PC-3 (cell line): ENCODE measurements at regions not wholly inside any gene's neighbourhood (a gene's known extent, or its start where the extent isn't known, plus 50 kb on each side); places are given as distances from the start of the nearest gene placed in this dataset.

Experiments used
- ATAC-seq: fragments of 200-7000 bp; cut with Tn5 transposase; 2 replicates; pipeline ENCODE4 v1.9.1; 2020; ENCODE audit warnings: mild to moderate bottlenecking, moderate library complexity
- BruUV-seq: library from RNA; stranded (reverse); fragments of 400-500 nt; replicated peaks from 2 replicates; lab custom pipeline; 2021; lab: Mats Ljungman, UMichigan
- CTCF ChIA-PET: fragments of 300-600 bp; sonication (Branson Sonifier 250); formaldehyde crosslinking; loops from one replicate; lab custom pipeline; 2022; ENCODE audit warnings: antibody characterized with exemption; lab: Charles Lee
- POLR2A ChIA-PET: fragments of 300-600 bp; sonication (Branson Sonifier 250); formaldehyde crosslinking; loops from one replicate; lab custom pipeline; 2022; ENCODE audit warnings: antibody characterized with exemption; ENCODE audit not compliant: unreplicated experiment; lab: Charles Lee
- DNase-seq: peaks from one replicate; pipeline ENCODE4 v3.0.0-alpha.2; 2015
- H2AFZ ChIP-seq: fragments of 300-600 bp; sonication (generic); 2 replicates; pipeline ENCODE4 v1.6.0; 2016; ENCODE audit warnings: antibody characterized with exemption, low read length
- H3F3A ChIP-seq: fragments of 300-600 bp; sonication (generic); one replicate; pipeline ENCODE4 v1.6.0; 2017; ENCODE audit warnings: antibody characterized with exemption, low read length, control low read depth, mild to moderate bottlenecking; ENCODE audit not compliant: unreplicated experiment
- H3K27ac ChIP-seq: fragments of 300-600 bp; sonication (generic); 2 replicates; pipeline ENCODE4 v1.5.1; 2016; ENCODE audit warnings: mild to moderate bottlenecking, low read length
- H3K27me3 ChIP-seq: fragments of 300-600 bp; sonication (generic); 2 replicates; pipeline ENCODE4 v1.6.1; 2016; ENCODE audit warnings: low read length, mixed read lengths
- H3K36me3 ChIP-seq: fragments of 300-600 bp; sonication (generic); 2 replicates; pipeline ENCODE4 v1.6.1; 2016; ENCODE audit warnings: low read depth, mixed run types, low read length, mixed read lengths
- H3K4me1 ChIP-seq: fragments of 300-600 bp; sonication (generic); 2 replicates; pipeline ENCODE4 v1.5.1; 2016; ENCODE audit warnings: low read length; ENCODE audit not compliant: insufficient read depth
- H3K4me2 ChIP-seq: fragments of 300-600 bp; sonication (generic); 2 replicates; pipeline ENCODE4 v1.6.0; 2016; ENCODE audit warnings: low read length
- H3K4me3 ChIP-seq: fragments of 300-600 bp; sonication (generic); 2 replicates; pipeline ENCODE4 v1.5.1; 2016; ENCODE audit warnings: mild to moderate bottlenecking, low read length, mixed read lengths
- H3K79me2 ChIP-seq: fragments of 300-600 bp; sonication (generic); 2 replicates; pipeline ENCODE4 v1.6.1; 2017; ENCODE audit warnings: low read length, mixed read lengths
- H3K9ac ChIP-seq: fragments of 300-600 bp; sonication (generic); 2 replicates; pipeline ENCODE4 v1.6.0; 2016; ENCODE audit warnings: mild to moderate bottlenecking, low read length
- H3K9me2 ChIP-seq: fragments of 300-600 bp; sonication (generic); replicated peaks from 2 replicates; pipeline ENCODE4 v1.6.1; 2016; ENCODE audit warnings: mixed run types, low read length, mixed read lengths
- H3K9me3 ChIP-seq: fragments of 300-600 bp; sonication (generic); 2 replicates; pipeline ENCODE4 v1.6.1; 2016; ENCODE audit warnings: low read length, mixed read lengths
- H4K20me1 ChIP-seq: fragments of 300-600 bp; sonication (generic); 2 replicates; pipeline ENCODE4 v1.6.1; 2016; ENCODE audit warnings: low read length, mixed read lengths
- EZH2 ChIP-seq: fragments of 300-600 bp; sonication (generic); IDR thresholded peaks from one replicate; pipeline ENCODE4 v1.6.1; 2017; ENCODE audit warnings: antibody characterized with exemption, mild to moderate bottlenecking, low read length; ENCODE audit not compliant: unreplicated experiment
- EZH2phosphoT487 ChIP-seq: fragments of 300-600 bp; sonication (generic); IDR thresholded peaks from 2 replicates; pipeline ENCODE4 v1.6.1; 2018; ENCODE audit warnings: mild to moderate bottlenecking, antibody characterized with exemption, low read length, borderline replicate concordance
- intact Hi-C: fragments of 100-400 bp; cut with micrococcal nuclease; formaldehyde crosslinking; loops from 2 replicates; pipeline ENCODE4 v1.9.0; 2023
- TF ChIP-seq, protein P1 (sequence below): fragments of 300-600 bp; sonication (generic); conservative IDR thresholded peaks from 2 replicates; pipeline ENCODE4 v1.5.1; 2017; ENCODE audit warnings: antibody characterized with exemption, low read depth, mild to moderate bottlenecking, low read length

DNA sequence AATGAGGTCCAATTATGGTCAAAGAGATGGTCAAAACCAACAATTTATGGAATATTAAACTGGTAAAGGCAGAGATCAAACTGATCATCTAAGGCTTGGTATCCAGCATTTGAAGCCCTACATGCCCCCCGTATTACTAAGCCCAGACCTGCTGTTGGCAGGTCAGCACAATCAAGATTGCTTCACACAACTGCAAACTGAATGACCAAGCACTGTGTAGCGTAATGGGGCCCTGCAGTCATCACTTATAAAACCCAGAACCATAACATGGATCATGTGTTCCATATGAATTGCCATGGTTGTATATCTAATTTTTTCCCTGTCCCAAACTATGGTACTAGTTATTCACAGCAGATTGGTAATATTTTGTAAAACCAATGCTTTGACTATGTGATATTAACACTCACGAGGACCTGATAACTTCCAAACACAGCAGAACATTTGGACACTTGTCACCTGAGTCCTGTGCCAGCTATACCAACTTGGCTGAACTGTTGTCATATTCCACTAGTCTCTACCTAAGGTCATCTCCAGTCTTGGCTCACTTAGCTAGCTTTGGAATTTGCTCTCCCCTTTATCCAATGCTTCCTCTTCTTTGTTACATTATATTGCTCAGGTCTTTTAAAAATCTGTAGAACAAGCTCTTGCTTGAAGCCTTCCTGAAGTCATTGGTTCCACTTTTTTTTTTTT lies 81.7 kb upstream of the HMHB1 start:
- BruUV-seq = no TSS peak
- intact Hi-C loops = no loop called here
- Histone ChIP-seq H3K9ac (no peak overlapping the region), H3K36me3 (no peaks in the 10 kb centered on the region), H3K79me2 (no peaks in the 10 kb centered on the region), H3K4me2 (no peak overlapping the region), H3K27me3 (no peaks in the 10 kb centered on the region), H3K9me2 (no peaks in the 10 kb centered on the region), H3K9me3 (no peaks in the 10 kb centered on the region), H3K27ac (no peak overlapping the region), H3K4me3 (no peak overlapping the region), H3K4me1 (no peaks in the 10 kb centered on the region), H2AFZ (no peak overlapping the region), H4K20me1 (no peaks in the 10 kb centered on the region), H3F3A (no peaks in the 10 kb centered on the region)
- TF ChIP-seq EZH2phosphoT487 (no peak), EZH2 (no peak)
- TF ChIP-seq, protein P1, sequence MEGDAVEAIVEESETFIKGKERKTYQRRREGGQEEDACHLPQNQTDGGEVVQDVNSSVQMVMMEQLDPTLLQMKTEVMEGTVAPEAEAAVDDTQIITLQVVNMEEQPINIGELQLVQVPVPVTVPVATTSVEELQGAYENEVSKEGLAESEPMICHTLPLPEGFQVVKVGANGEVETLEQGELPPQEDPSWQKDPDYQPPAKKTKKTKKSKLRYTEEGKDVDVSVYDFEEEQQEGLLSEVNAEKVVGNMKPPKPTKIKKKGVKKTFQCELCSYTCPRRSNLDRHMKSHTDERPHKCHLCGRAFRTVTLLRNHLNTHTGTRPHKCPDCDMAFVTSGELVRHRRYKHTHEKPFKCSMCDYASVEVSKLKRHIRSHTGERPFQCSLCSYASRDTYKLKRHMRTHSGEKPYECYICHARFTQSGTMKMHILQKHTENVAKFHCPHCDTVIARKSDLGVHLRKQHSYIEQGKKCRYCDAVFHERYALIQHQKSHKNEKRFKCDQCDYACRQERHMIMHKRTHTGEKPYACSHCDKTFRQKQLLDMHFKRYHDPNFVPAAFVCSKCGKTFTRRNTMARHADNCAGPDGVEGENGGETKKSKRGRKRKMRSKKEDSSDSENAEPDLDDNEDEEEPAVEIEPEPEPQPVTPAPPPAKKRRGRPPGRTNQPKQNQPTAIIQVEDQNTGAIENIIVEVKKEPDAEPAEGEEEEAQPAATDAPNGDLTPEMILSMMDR = no peak
- ATAC-seq (no peak), DNase-seq (no peak)
- CTCF ChIA-PET = no interaction called here
- POLR2A ChIA-PET = no interaction called here

DNA sequence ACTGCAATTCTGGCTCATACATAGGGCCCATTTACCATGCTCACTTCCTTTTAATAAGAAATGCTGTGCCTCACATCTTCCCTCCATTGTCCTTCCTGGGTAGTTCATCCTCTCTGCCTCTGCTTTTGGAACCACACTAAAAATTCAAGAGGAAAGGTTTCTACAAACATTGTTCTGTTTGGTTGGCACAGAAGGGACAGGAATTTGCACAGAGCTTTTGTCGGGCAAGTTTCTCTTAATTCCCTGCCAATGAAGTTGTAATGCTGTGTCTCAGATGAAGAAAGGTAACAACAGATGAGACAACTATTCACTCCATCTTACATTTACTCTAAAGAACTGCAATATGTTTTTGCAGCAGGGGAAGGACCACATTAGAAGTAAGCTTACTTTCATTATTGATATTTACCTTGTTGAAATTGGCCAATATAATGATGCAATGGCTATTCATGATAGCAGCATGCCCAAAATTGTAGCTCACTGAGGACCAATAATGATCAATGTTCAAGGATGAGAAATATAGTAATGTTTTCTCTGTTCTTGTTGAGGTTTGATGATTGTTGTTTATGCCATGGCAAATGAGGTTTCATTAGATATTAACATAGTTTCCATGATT lies 82.5 kb upstream of the HMHB1 start:
- H2AFZ ChIP-seq = no peak overlapping the region
- H3K9me3 ChIP-seq = no peaks in the 10 kb centered on the region
- H3K36me3 ChIP-seq = no peaks in the 10 kb centered on the region
- no TSS peak for BruUV-seq
- H3K4me1 ChIP-seq = no peaks in the 10 kb centered on the region
- DNase-seq (no peak), ATAC-seq (no peak)
- no peaks in the 10 kb centered on the region for H3F3A ChIP-seq
- H3K27me3 ChIP-seq = no peaks in the 10 kb centered on the region
- no peak overlapping the region for H3K9ac ChIP-seq
- no peak overlapping the region for H3K4me3 ChIP-seq
- no peaks in the 10 kb centered on the region for H4K20me1 ChIP-seq
- ChIA-PET POLR2A (no interaction called here), CTCF (no interaction called here)
- intact Hi-C loops = no loop called here
- no peak overlapping the region for H3K4me2 ChIP-seq
- TF ChIP-seq EZH2 (no peak), EZH2phosphoT487 (no peak)
- TF ChIP-seq, protein P1 = no peak
- no peak overlapping the region for H3K27ac ChIP-seq
- H3K79me2 ChIP-seq = no peaks in the 10 kb centered on the region
- H3K9me2 ChIP-seq = no peaks in the 10 kb centered on the region

DNA sequence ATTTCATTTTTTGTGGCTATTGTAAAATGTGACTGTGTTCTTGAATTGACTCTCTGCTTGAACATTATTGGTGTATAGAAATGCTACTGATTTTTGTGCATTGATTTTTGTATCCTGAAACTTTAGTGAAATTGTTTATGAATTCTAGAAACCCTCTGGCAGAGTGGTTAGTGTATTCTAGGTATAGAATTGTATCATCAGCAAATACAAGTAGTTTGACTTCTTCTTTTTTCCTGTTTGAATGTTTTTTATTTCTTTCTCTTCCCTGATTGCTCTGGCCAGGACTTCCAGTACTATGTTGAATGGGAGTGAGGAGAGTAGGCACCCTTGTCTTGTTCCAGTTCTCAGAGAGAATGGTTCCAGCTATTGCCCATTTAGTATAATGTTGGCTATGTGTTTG lies 88.8 kb upstream of the HMHB1 start:
- no peak for ATAC-seq
- Histone ChIP-seq H3K79me2 (no peaks in the 10 kb centered on the region), H3K36me3 (no peaks in the 10 kb centered on the region), H3K27me3 (no peaks in the 10 kb centered on the region), H3K9me3 (no peaks in the 10 kb centered on the region), H2AFZ (no peak overlapping the region), H3K4me1 (no peaks in the 10 kb centered on the region), H3K4me3 (no peak overlapping the region), H3K4me2 (no peak overlapping the region), H3K9me2 (no peaks in the 10 kb centered on the region), H3F3A (no peaks in the 10 kb centered on the region), H4K20me1 (no peaks in the 10 kb centered on the region), H3K9ac (no peak overlapping the region), H3K27ac (no peak overlapping the region)
- intact Hi-C loops = no loop called here
- DNase-seq = no peak
- TF ChIP-seq EZH2 (no peak), EZH2phosphoT487 (no peak)
- TF ChIP-seq, protein P1 = no peak
- BruUV-seq = no TSS peak
- POLR2A ChIA-PET = no interaction called here
- CTCF ChIA-PET = no interaction called here
